22Rv1 (cell line): ENCODE measurements at regions not wholly inside any gene's neighbourhood (a gene's known extent, or its start where the extent isn't known, plus 50 kb on each side); places are given as distances from the start of the nearest gene placed in this dataset.
"Not testable (repeated sequence)": the region's sequence is repeated elsewhere in the genome, so short reads cannot be mapped to it uniquely, and the experiment has no call there.

Experiments
- CTCF ChIP-seq: fragments of 450-650 bp; IDR thresholded peaks from 2 replicates; pipeline ENCODE4 v1.5.1; 2017; ENCODE audit warnings: mild to moderate bottlenecking
- ZFX ChIP-seq: fragments of 450-650 bp; IDR thresholded peaks from 2 replicates; pipeline ENCODE4 v1.6.1; 2017; ENCODE audit warnings: antibody characterized with exemption, borderline replicate concordance

- not testable (repeated sequence) for TF ChIP-seq CTCF, ZFX
These were observed 61.9 kb upstream of the SULF2 start for GRCh38 chr20:47847220-47847619.
